OCI-LY3 (cell line): ENCODE measurements at regions not wholly inside any gene's neighbourhood (a gene's known extent, or its start where the extent isn't known, plus 50 kb on each side); places are given as distances from the start of the nearest gene placed in this dataset.

Source experiments
- H2AFZ ChIP-seq: fragments of 200-600, 300-600 bp; shearing (Covaris generic); 2 replicates; pipeline ENCODE4 v1.6.0; 2014; ENCODE audit warnings: antibody characterized with exemption, low read depth, low read length
- H3K27ac ChIP-seq: fragments of 200-600, 300-600 bp; sonication (generic); 2 replicates; pipeline ENCODE4 v1.5.1; 2014; ENCODE audit warnings: mild to moderate bottlenecking, low read length, moderate library complexity, mixed read lengths
- H3K27me3 ChIP-seq: fragments of 200-600, 300-600 bp; sonication (generic); 2 replicates; pipeline ENCODE4 v1.6.1; 2014; ENCODE audit warnings: low read depth, low read length, mixed read lengths
- H3K36me3 ChIP-seq: fragments of 200-600, 300-600 bp; sonication (generic); replicated peaks from 2 replicates; pipeline ENCODE3; 2014; ENCODE audit warnings: low read depth, low read length, mixed read lengths
- H3K4me1 ChIP-seq: fragments of 300-600, 200-600 bp; sonication (generic); 2 replicates; pipeline ENCODE4 v1.6.1; 2014; ENCODE audit warnings: low read length, mixed read lengths
- H3K4me2 ChIP-seq: fragments of 200-600, 300-600 bp; sonication (generic); 2 replicates; pipeline ENCODE4 v1.6.1; 2014; ENCODE audit warnings: low read length, mixed read lengths
- H3K4me3 ChIP-seq: fragments of 300-600, 200-600 bp; sonication (generic); 2 replicates; pipeline ENCODE4 v1.5.1; 2014; ENCODE audit warnings: antibody characterized with exemption, mild to moderate bottlenecking, low read length, moderate library complexity
- H3K79me2 ChIP-seq: fragments of 300-600, 200-600 bp; shearing (Covaris generic); 2 replicates; pipeline ENCODE4 v1.6.1; 2014; ENCODE audit warnings: mild to moderate bottlenecking, low read length, mixed read lengths
- H3K9ac ChIP-seq: fragments of 300-600, 200-600 bp; shearing (Covaris generic); 2 replicates; pipeline ENCODE4 v1.6.0; 2014; ENCODE audit warnings: mild to moderate bottlenecking, low read length, moderate library complexity
- H3K9me3 ChIP-seq: fragments of 200-600, 300-600 bp; shearing (Covaris generic); 2 replicates; pipeline ENCODE4 v1.6.1; 2014; ENCODE audit warnings: low read length, mixed read lengths; ENCODE audit not compliant: insufficient read depth
- H4K20me1 ChIP-seq: fragments of 200-600, 300-600 bp; sonication (generic); 2 replicates; pipeline ENCODE4 v1.6.1; 2016; ENCODE audit warnings: low read length, mixed read lengths; ENCODE audit not compliant: insufficient read depth
- EZH2phosphoT487 ChIP-seq: fragments of 200-600 bp; shearing (Covaris generic); IDR thresholded peaks from 2 replicates; pipeline ENCODE4 v1.6.1; 2018; ENCODE audit warnings: antibody characterized with exemption, mixed run types, low read depth
- TF ChIP-seq, protein P1 (sequence below): fragments of 200-600, 300-600 bp; sonication (generic); IDR thresholded peaks from 2 replicates; pipeline ENCODE4 v1.5.1; 2014; ENCODE audit warnings: antibody characterized with exemption, low read length, low read depth

GRCh38 chr7:16986755-16987154 is 105.0 kb upstream of the AGR3 start:
- H3K9ac ChIP-seq: no peak overlapping the region
- no peaks in the 10 kb centered on the region for H3K27me3 ChIP-seq
- peaks cover 19% of the 10 kb centered on the region for H3K4me1 ChIP-seq

GRCh38 chr7:16989811-16990413 is 108.1 kb upstream of the AGR3 start:
- H2AFZ ChIP-seq: no peak overlapping the region
- no peaks in the 10 kb centered on the region for H3K36me3 ChIP-seq
- no peak overlapping the region for H3K27ac ChIP-seq
- H3K9ac ChIP-seq: no peak overlapping the region
- H3K4me3 ChIP-seq: no peak overlapping the region
- no peaks in the 10 kb centered on the region for H3K9me3 ChIP-seq
- H3K4me1 ChIP-seq: no peaks in the 10 kb centered on the region
- no peaks in the 10 kb centered on the region for H3K79me2 ChIP-seq
- H4K20me1 ChIP-seq: no peaks in the 10 kb centered on the region
- no peak overlapping the region for H3K4me2 ChIP-seq
- no peak for TF ChIP-seq EZH2phosphoT487
- TF ChIP-seq, protein P1, sequence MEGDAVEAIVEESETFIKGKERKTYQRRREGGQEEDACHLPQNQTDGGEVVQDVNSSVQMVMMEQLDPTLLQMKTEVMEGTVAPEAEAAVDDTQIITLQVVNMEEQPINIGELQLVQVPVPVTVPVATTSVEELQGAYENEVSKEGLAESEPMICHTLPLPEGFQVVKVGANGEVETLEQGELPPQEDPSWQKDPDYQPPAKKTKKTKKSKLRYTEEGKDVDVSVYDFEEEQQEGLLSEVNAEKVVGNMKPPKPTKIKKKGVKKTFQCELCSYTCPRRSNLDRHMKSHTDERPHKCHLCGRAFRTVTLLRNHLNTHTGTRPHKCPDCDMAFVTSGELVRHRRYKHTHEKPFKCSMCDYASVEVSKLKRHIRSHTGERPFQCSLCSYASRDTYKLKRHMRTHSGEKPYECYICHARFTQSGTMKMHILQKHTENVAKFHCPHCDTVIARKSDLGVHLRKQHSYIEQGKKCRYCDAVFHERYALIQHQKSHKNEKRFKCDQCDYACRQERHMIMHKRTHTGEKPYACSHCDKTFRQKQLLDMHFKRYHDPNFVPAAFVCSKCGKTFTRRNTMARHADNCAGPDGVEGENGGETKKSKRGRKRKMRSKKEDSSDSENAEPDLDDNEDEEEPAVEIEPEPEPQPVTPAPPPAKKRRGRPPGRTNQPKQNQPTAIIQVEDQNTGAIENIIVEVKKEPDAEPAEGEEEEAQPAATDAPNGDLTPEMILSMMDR: no peak
- H3K27me3 ChIP-seq: no peaks in the 10 kb centered on the region

More at GRCh38 chr7:16986755-16987154, 105.0 kb upstream of the AGR3 start:
- Histone ChIP-seq H3K79me2 (no peaks in the 10 kb centered on the region), H3K4me3 (no peak overlapping the region), H3K9me3 (no peaks in the 10 kb centered on the region), H3K4me2 (no peak overlapping the region), H2AFZ (no peak overlapping the region), H3K36me3 (no peaks in the 10 kb centered on the region), H4K20me1 (no peaks in the 10 kb centered on the region), H3K27ac (no peak overlapping the region)
- TF ChIP-seq EZH2phosphoT487: no peak
- TF ChIP-seq, protein P1: no peak

GRCh38 chr7:16991551-16991950 is 109.8 kb upstream of the AGR3 start:
- H3K4me2 ChIP-seq: no peak overlapping the region
- H3K4me1 ChIP-seq: no peaks in the 10 kb centered on the region
- no peak overlapping the region for H3K9ac ChIP-seq
- no peak overlapping the region for H2AFZ ChIP-seq
- H3K79me2 ChIP-seq: no peaks in the 10 kb centered on the region
- TF ChIP-seq, protein P1: no peak
- no peak for TF ChIP-seq EZH2phosphoT487
- no peaks in the 10 kb centered on the region for H4K20me1 ChIP-seq
- no peak overlapping the region for H3K4me3 ChIP-seq
- no peaks in the 10 kb centered on the region for H3K36me3 ChIP-seq
- H3K27ac ChIP-seq: no peak overlapping the region
- no peaks in the 10 kb centered on the region for H3K27me3 ChIP-seq
- H3K9me3 ChIP-seq: no peaks in the 10 kb centered on the region

DNA sequence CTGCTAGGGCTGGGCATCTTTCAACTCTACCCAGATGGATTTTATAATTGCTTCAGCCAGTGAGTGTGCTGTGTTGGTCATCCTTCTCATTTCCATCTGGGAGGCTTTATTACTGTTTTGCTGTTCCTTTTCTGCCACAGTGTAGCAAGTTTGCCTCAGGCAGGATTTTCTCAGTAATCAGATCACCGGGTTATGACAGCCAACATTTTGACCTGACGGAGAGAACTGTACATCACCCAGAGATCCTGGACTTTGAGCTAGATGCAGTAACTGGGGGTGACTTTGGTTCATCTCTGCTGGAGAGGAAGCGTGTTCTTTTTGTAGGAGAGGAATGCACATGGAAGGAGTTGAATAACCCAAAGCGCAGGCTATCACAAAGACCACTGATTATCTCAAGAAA is 111.8 kb upstream of the AGR3 start:
- Histone ChIP-seq H3K9ac (no peak overlapping the region), H4K20me1 (no peaks in the 10 kb centered on the region)
- TF ChIP-seq, protein P1: no peak
- no peak for TF ChIP-seq EZH2phosphoT487

More for the DNA sequence above, 111.8 kb upstream of the AGR3 start:
- Histone ChIP-seq H3K27me3 (no peaks in the 10 kb centered on the region), H2AFZ (no peak overlapping the region), H3K36me3 (no peaks in the 10 kb centered on the region), H3K9me3 (no peaks in the 10 kb centered on the region), H3K4me3 (no peak overlapping the region), H3K4me1 (no peaks in the 10 kb centered on the region), H3K4me2 (no peak overlapping the region), H3K27ac (no peak overlapping the region), H3K79me2 (no peaks in the 10 kb centered on the region)
